DMS153 treated with DMSO at 0.1 percent for 48 hours (cell line): ENCODE measurements at regions not wholly inside any gene's neighbourhood (a gene's known extent, or its start where the extent isn't known, plus 50 kb on each side); places are given as distances from the start of the nearest gene placed in this dataset.

ENCODE experiments used
- DNase-seq: peaks from one replicate; lab custom pipeline; 2025; ENCODE audit not compliant: unreplicated experiment; lab: John Stamatoyannopoulos, UW

GRCh38 chr3:25306066-25306465 is 122.0 kb upstream of the RARB start:
- no peak for DNase-seq

GRCh38 chr3:25306705-25307104 is 121.4 kb upstream of the RARB start:
- DNase-seq = no peak

GRCh38 chr3:25313286-25313685 is 114.8 kb upstream of the RARB start:
- DNase-seq = no peak

GRCh38 chr3:25324954-25325655 is 103.0 kb upstream of the RARB start:
- no peak for DNase-seq

- no peak for DNase-seq
These were observed 92.7 kb upstream of the RARB start for GRCh38 chr3:25335356-25335755.

- DNase-seq = no peak
These were observed 89.8 kb upstream of the RARB start for GRCh38 chr3:25338158-25338725.

- no peak for DNase-seq
These were observed 88.8 kb upstream of the RARB start for GRCh38 chr3:25339225-25339624.

- no peak for DNase-seq
These were observed 83.4 kb upstream of the RARB start for GRCh38 chr3:25344670-25345069.

- no peak for DNase-seq
These were observed 79.0 kb upstream of the RARB start for GRCh38 chr3:25349095-25349494.

GRCh38 chr3:25349828-25350724 is 78.0 kb upstream of the RARB start:
- no peak for DNase-seq

GRCh38 chr3:25350725-25351114 is 77.3 kb upstream of the RARB start:
- no peak for DNase-seq

GRCh38 chr3:25354071-25354470 is 74.0 kb upstream of the RARB start:
- DNase-seq = no peak

- DNase-seq = no peak
These were observed 72.8 kb upstream of the RARB start for GRCh38 chr3:25355034-25355885.

- no peak for DNase-seq
These were observed 72.1 kb upstream of the RARB start for GRCh38 chr3:25355998-25356397.

- no peak for DNase-seq
These were observed 65.9 kb upstream of the RARB start for GRCh38 chr3:25362118-25362517.

- no peak for DNase-seq
These were observed 62.4 kb upstream of the RARB start for GRCh38 chr3:25365636-25366035.

GRCh38 chr3:25367025-25367424 is 61.0 kb upstream of the RARB start:
- no peak for DNase-seq

- DNase-seq = no peak
These were observed 55.9 kb upstream of the RARB start for GRCh38 chr3:25372167-25372566.

GRCh38 chr3:25376340-25376739 is 51.7 kb upstream of the RARB start:
- DNase-seq = no peak

GRCh38 chr3:25377042-25377441 is 51.0 kb upstream of the RARB start:
- DNase-seq = no peak
